Liver (tissue), 8 donors: ENCODE measurements at regions not wholly inside any gene's neighbourhood (a gene's known extent, or its start where the extent isn't known, plus 50 kb on each side); places are given as distances from the start of the nearest gene placed in this dataset.

Experiments used
- DNase-seq: peaks from one replicate; pipeline ENCODE4 v3.0.0-alpha.2; 2017; ENCODE audit warnings: low spot score
- H3K27ac ChIP-seq, 2 donors: one replicate each; pipeline ENCODE4 v1.7.0; 2013; ENCODE audit warnings: inconsistent platforms in 2 of 2, low read length in 2 of 2, control low read depth in 1 of 2, low read depth in 1 of 2, mild to moderate bottlenecking in 1 of 2
- H3K27me3 ChIP-seq, 4 donors: one replicate each; pipeline versions ENCODE4 v1.6.1 to v1.7.0; 2013; ENCODE audit warnings: low read length in 3 of 4, inconsistent platforms in 1 of 4, mild to moderate bottlenecking in 1 of 4, moderate library complexity in 1 of 4; ENCODE audit not compliant: control insufficient read depth in 4 of 4, insufficient read depth in 4 of 4
- H3K36me3 ChIP-seq, 4 donors: one replicate each; pipeline versions ENCODE4 v1.6.1 to v1.7.0; 2013; ENCODE audit warnings: low read length in 3 of 4, mild to moderate bottlenecking in 3 of 4, low read depth in 1 of 4, moderate library complexity in 1 of 4; ENCODE audit not compliant: control insufficient read depth in 4 of 4, insufficient read depth in 3 of 4
- H3K4me1 ChIP-seq, 4 donors: one replicate each; pipeline versions ENCODE4 v1.6.1 to v1.7.0; 2013; ENCODE audit warnings: low read length in 3 of 4, mild to moderate bottlenecking in 3 of 4, moderate library complexity in 1 of 4; ENCODE audit not compliant: control insufficient read depth in 4 of 4, insufficient read depth in 4 of 4
- H3K4me3 ChIP-seq, 3 donors: one replicate each; pipeline versions ENCODE4 v1.6.1 to v1.7.0; 2013; ENCODE audit warnings: low read length in 3 of 3, control low read depth in 1 of 3, low read depth in 1 of 3, mild to moderate bottlenecking in 1 of 3
- H3K9ac ChIP-seq, 2 donors: one replicate each; pipeline ENCODE4 v1.7.0; 2013; ENCODE audit warnings: low read length in 2 of 2, mild to moderate bottlenecking in 2 of 2, moderate library complexity in 2 of 2, control low read depth in 1 of 2, low read depth in 1 of 2
- H3K9me3 ChIP-seq, 4 donors: one replicate each; pipeline versions ENCODE4 v1.6.1 to v1.7.0; 2013; ENCODE audit warnings: low read length in 3 of 4; ENCODE audit not compliant: control insufficient read depth in 4 of 4
- EGR1 ChIP-seq, 2 donors: IDR thresholded peaks; 2 replicates each; pipeline ENCODE4 v1.6.1; 2016 to 2018; ENCODE audit warnings: antibody characterized with exemption in 2 of 2, low read depth in 2 of 2
- FOXA1 ChIP-seq: IDR thresholded peaks from 2 replicates; pipeline ENCODE4 v1.6.1; 2016; ENCODE audit warnings: antibody characterized with exemption
- HNF4G ChIP-seq: IDR thresholded peaks from 2 replicates; pipeline ENCODE4 v1.6.1; 2016; ENCODE audit warnings: antibody characterized with exemption
- JUND ChIP-seq, 2 donors: IDR thresholded peaks; 2 replicates each; pipeline ENCODE4 v1.6.1; 2016; ENCODE audit warnings: antibody characterized with exemption in 2 of 2
- NR2F2 ChIP-seq: IDR thresholded peaks from 2 replicates; pipeline ENCODE4 v1.6.1; 2016; ENCODE audit warnings: antibody characterized with exemption
- RAD21 ChIP-seq, 2 donors: IDR thresholded peaks; 2 replicates each; pipeline ENCODE4 v1.6.1; 2016; ENCODE audit warnings: antibody characterized with exemption in 2 of 2, mild to moderate bottlenecking in 2 of 2
- RXRA ChIP-seq, 2 donors: IDR thresholded peaks; 2 replicates each; pipeline ENCODE4 v1.6.1; 2017 to 2018; ENCODE audit warnings: antibody characterized with exemption in 2 of 2, mild to moderate bottlenecking in 1 of 2
- SP1 ChIP-seq: IDR thresholded peaks from 2 replicates; pipeline ENCODE4 v1.6.1; 2018; ENCODE audit warnings: antibody characterized with exemption, mild to moderate bottlenecking
- TAF1 ChIP-seq: conservative IDR thresholded peaks from 2 replicates; pipeline ENCODE4 v1.6.1; 2016; ENCODE audit warnings: antibody characterized with exemption, mild to moderate bottlenecking
- WGBS: extraction: QIAGEN DNeasy Blood & Tissue Kit; methylation state at CpG from one replicate; pipeline ENCODE4 v1.1.7; 2013; 5-methylcytosine and 5-hydroxymethylcytosine counted together
- TF ChIP-seq, protein P1 (sequence below): IDR thresholded peaks from 2 replicates; pipeline ENCODE4 v1.6.1; 2016; ENCODE audit warnings: antibody characterized with exemption
- TF ChIP-seq, protein P2 (sequence below): IDR thresholded peaks from 2 replicates; pipeline ENCODE4 v1.6.1; 2016; ENCODE audit warnings: antibody characterized with exemption
- TF ChIP-seq, protein P3 (sequence below): fragments of 150-350 bp; IDR thresholded peaks from 2 replicates; pipeline ENCODE4 v1.5.1; 2017; ENCODE audit warnings: improper control_type of control experiment, low read depth, low read length; ENCODE audit not compliant: missing input control
- TF ChIP-seq, protein P4 (sequence below): IDR thresholded peaks from 2 replicates; pipeline ENCODE4 v1.6.1; 2016; ENCODE audit warnings: antibody characterized with exemption, mild to moderate bottlenecking
- TF ChIP-seq, protein P5 (sequence below): IDR thresholded peaks from 2 replicates; pipeline ENCODE4 v1.6.1; 2016; ENCODE audit warnings: antibody characterized with exemption
- donor health status: healthy.
- donor health status: healthy.
- donor health status: healthy.
- donor health status: healthy.
- donor health status: healthy.

DNA sequence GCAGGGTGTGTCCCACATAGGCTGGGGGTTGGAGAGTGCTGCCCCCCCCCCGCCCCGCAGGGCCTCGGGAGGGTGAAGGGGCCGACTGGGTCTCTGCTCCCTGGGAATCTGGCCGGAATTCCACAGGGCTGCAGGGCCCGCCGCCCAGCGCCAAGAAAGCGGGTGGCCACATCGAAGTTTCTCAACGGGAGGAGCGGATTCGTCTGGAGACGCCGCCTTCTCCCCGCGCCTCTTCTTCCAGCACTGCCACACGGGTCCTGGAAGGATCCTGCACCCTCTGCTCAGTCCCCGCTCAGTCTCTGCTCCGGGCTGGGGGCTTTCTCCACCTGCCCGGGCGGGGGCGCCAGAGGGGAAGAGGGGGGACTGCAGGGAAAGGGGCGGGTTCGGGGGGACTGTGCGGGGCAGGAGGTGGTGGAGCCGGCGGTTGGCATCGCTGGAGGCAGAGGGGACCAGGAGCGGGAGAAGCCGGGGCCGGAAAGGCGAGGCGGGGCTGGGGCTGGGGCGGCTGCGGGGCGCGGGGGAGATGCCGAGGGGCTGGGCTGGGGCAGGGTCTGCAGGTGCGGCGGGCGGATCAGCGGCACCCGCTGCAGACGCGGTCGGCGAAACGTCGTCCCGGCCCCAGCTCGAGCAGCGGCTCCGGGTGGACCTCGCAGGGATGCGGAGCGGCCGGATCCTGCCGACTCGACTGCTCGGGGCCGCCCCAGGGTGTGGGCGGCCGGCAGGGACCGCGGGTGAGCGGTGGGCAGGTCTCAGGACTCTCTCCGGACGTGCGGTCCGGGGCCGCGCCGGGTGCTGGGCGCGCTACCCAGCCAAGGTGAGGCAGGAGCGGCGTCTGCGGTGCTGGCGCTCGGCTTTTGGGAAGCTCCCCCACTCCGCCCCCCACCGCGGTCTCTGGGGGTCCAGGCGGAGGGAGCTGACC is 811.4 kb upstream of the TMEM132C start:
- WGBS: 6% methylated on average over 85 of the region's 85 CpGs
- no peaks in the 10 kb centered on the region for H3K9me3 ChIP-seq
- H3K9ac ChIP-seq: no peak overlapping the region
- H3K4me1 ChIP-seq: no peaks in the 10 kb centered on the region
- TF ChIP-seq, protein P1, sequence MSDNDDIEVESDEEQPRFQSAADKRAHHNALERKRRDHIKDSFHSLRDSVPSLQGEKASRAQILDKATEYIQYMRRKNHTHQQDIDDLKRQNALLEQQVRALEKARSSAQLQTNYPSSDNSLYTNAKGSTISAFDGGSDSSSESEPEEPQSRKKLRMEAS: no peak
- TF ChIP-seq, protein P2, sequence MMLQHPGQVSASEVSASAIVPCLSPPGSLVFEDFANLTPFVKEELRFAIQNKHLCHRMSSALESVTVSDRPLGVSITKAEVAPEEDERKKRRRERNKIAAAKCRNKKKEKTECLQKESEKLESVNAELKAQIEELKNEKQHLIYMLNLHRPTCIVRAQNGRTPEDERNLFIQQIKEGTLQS: no peak
- TF ChIP-seq NR2F2 (no peak), RXRA (IDR thresholded peaks at IDR 0.05) (no peak), RAD21 (IDR thresholded peaks at IDR 0.05) (no peak), TAF1 (no peak)
- TF ChIP-seq, protein P3, sequence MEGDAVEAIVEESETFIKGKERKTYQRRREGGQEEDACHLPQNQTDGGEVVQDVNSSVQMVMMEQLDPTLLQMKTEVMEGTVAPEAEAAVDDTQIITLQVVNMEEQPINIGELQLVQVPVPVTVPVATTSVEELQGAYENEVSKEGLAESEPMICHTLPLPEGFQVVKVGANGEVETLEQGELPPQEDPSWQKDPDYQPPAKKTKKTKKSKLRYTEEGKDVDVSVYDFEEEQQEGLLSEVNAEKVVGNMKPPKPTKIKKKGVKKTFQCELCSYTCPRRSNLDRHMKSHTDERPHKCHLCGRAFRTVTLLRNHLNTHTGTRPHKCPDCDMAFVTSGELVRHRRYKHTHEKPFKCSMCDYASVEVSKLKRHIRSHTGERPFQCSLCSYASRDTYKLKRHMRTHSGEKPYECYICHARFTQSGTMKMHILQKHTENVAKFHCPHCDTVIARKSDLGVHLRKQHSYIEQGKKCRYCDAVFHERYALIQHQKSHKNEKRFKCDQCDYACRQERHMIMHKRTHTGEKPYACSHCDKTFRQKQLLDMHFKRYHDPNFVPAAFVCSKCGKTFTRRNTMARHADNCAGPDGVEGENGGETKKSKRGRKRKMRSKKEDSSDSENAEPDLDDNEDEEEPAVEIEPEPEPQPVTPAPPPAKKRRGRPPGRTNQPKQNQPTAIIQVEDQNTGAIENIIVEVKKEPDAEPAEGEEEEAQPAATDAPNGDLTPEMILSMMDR: no peak
- TF ChIP-seq, protein P4, sequence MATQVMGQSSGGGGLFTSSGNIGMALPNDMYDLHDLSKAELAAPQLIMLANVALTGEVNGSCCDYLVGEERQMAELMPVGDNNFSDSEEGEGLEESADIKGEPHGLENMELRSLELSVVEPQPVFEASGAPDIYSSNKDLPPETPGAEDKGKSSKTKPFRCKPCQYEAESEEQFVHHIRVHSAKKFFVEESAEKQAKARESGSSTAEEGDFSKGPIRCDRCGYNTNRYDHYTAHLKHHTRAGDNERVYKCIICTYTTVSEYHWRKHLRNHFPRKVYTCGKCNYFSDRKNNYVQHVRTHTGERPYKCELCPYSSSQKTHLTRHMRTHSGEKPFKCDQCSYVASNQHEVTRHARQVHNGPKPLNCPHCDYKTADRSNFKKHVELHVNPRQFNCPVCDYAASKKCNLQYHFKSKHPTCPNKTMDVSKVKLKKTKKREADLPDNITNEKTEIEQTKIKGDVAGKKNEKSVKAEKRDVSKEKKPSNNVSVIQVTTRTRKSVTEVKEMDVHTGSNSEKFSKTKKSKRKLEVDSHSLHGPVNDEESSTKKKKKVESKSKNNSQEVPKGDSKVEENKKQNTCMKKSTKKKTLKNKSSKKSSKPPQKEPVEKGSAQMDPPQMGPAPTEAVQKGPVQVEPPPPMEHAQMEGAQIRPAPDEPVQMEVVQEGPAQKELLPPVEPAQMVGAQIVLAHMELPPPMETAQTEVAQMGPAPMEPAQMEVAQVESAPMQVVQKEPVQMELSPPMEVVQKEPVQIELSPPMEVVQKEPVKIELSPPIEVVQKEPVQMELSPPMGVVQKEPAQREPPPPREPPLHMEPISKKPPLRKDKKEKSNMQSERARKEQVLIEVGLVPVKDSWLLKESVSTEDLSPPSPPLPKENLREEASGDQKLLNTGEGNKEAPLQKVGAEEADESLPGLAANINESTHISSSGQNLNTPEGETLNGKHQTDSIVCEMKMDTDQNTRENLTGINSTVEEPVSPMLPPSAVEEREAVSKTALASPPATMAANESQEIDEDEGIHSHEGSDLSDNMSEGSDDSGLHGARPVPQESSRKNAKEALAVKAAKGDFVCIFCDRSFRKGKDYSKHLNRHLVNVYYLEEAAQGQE: no peak
- peaks cover 2 to 7% (median 3%) of the 10 kb centered on the region in 4 donors for H3K27me3 ChIP-seq
- no peak for DNase-seq
- H3K27ac ChIP-seq: no peak overlapping the region
- H3K36me3 ChIP-seq: no peaks in the 10 kb centered on the region
- no peak overlapping the region for H3K4me3 ChIP-seq

DNA sequence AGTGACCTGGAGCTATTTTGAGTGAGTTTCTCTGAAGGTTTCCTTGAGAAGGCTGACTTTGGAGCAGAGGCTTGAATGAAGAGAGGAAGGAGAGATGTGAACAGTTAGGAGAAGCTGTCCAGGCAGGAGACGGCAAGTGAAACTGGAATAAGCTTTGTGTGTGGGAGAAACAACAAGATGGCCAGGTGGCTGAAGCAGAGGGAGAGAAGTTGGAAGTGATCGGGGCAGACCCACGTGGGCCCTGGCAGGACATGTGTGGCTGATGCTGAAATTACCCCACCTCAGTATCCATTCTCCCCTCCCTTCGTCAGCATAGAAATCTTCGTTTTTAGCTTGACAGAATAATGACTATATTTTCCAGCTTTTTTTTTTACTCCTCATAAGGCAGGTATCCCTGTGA is 809.2 kb upstream of the TMEM132C start:
- peaks cover 2 to 8% (median 5%) of the 10 kb centered on the region in 4 donors for H3K27me3 ChIP-seq
- H3K36me3 ChIP-seq: no peaks in the 10 kb centered on the region
- WGBS: 71% methylated on average over 5 of the region's 5 CpGs
- no peak for DNase-seq
- H3K4me3 ChIP-seq: no peak overlapping the region
- peaks cover 0 to 2% (median 0%) of the 10 kb centered on the region in 4 donors for H3K9me3 ChIP-seq
- H3K9ac ChIP-seq: no peak overlapping the region
- no peaks in the 10 kb centered on the region for H3K4me1 ChIP-seq
- no peak overlapping the region for H3K27ac ChIP-seq
- TF ChIP-seq, protein P3: no peak
- TF ChIP-seq RXRA (IDR thresholded peaks at IDR 0.05): no peak
- TF ChIP-seq, protein P4: no peak
- TF ChIP-seq HNF4G: no peak
- TF ChIP-seq NR2F2: no peak
- TF ChIP-seq, protein P5, sequence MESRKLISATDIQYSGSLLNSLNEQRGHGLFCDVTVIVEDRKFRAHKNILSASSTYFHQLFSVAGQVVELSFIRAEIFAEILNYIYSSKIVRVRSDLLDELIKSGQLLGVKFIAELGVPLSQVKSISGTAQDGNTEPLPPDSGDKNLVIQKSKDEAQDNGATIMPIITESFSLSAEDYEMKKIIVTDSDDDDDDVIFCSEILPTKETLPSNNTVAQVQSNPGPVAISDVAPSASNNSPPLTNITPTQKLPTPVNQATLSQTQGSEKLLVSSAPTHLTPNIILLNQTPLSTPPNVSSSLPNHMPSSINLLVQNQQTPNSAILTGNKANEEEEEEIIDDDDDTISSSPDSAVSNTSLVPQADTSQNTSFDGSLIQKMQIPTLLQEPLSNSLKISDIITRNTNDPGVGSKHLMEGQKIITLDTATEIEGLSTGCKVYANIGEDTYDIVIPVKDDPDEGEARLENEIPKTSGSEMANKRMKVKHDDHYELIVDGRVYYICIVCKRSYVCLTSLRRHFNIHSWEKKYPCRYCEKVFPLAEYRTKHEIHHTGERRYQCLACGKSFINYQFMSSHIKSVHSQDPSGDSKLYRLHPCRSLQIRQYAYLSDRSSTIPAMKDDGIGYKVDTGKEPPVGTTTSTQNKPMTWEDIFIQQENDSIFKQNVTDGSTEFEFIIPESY: no peak
- TF ChIP-seq, protein P1: no peak
- TF ChIP-seq EGR1 (IDR thresholded peaks at IDR 0.05; ENCODE audit: low read depth in 2 of 2): no peak
- no peak for TF ChIP-seq TAF1
- TF ChIP-seq JUND (IDR thresholded peaks at IDR 0.05): no peak
- TF ChIP-seq FOXA1: no peak
- no peak for TF ChIP-seq RAD21 (IDR thresholded peaks at IDR 0.05)
- no peak for TF ChIP-seq SP1
- TF ChIP-seq, protein P2: no peak
